Breast epithelium (tissue), 4 donors: ENCODE measurements at regions not wholly inside any gene's neighbourhood (a gene's known extent, or its start where the extent isn't known, plus 50 kb on each side); places are given as distances from the start of the nearest gene placed in this dataset.

Experiments
- DNase-seq, 2 donors: peaks; one replicate each; pipeline ENCODE4 v3.0.0-alpha.2; 2019; ENCODE audit warnings: low spot score in 2 of 2
- H3K27ac ChIP-seq, 2 donors: fragments of 200-600 bp; sonication (generic) in 1 of 2; one replicate each; pipeline ENCODE4 v1.5.1; 2016 to 2019; ENCODE audit warnings: mild to moderate bottlenecking in 1 of 2
- H3K27me3 ChIP-seq, 2 donors: fragments of 200-600 bp; sonication (generic) in 1 of 2; one replicate each; pipeline versions ENCODE4 v1.5.1 to v1.6.0; 2017 to 2019; ENCODE audit warnings: control low read depth in 1 of 2, mild to moderate bottlenecking in 1 of 2
- H3K36me3 ChIP-seq: fragments of 200-600 bp; one replicate; pipeline ENCODE4 v1.5.1; 2019
- H3K4me1 ChIP-seq, 2 donors: fragments of 200-600 bp; sonication (generic); one replicate each; pipeline ENCODE4 v1.5.1; 2016 to 2019; ENCODE audit warnings: control low read depth in 1 of 2
- H3K4me3 ChIP-seq, 3 donors: fragments of 200-600 bp; sonication (generic); 1 replicate in 2 of 3; 2 replicates in 1 of 3; pipeline ENCODE4 v1.5.1; 2016 to 2019; ENCODE audit warnings: mild to moderate bottlenecking in 3 of 3, moderate library complexity in 2 of 3
- H3K9me3 ChIP-seq, 2 donors: fragments of 200-600 bp; sonication (generic) in 1 of 2; one replicate each; pipeline ENCODE4 v1.5.1; 2016 to 2019; ENCODE audit warnings: control low read depth in 1 of 2
- CTCF ChIP-seq, 3 donors: fragments of 450-650 bp; IDR thresholded peaks; one replicate each; pipeline ENCODE4 v1.5.1; 2016 to 2017; ENCODE audit warnings: antibody characterized with exemption in 3 of 3, mild to moderate bottlenecking in 3 of 3, moderate library complexity in 3 of 3
- POLR2A ChIP-seq: fragments of 450-650 bp; IDR thresholded peaks from one replicate; pipeline ENCODE4 v1.6.1; 2016; ENCODE audit warnings: antibody characterized with exemption, mild to moderate bottlenecking, moderate library complexity
- POLR2AphosphoS5 ChIP-seq, 3 donors: sonication (generic); formaldehyde crosslinking; IDR thresholded peaks; one replicate each; pipeline ENCODE4 v1.6.1; 2017; ENCODE audit warnings: antibody characterized with exemption in 3 of 3
- intact Hi-C: fragments of 100-400 bp; cut with DNase I; formaldehyde crosslinking; loops from one replicate; pipeline ENCODE4 v1.15.1; 2023; ENCODE audit warnings: low total_unique reads

DNA sequence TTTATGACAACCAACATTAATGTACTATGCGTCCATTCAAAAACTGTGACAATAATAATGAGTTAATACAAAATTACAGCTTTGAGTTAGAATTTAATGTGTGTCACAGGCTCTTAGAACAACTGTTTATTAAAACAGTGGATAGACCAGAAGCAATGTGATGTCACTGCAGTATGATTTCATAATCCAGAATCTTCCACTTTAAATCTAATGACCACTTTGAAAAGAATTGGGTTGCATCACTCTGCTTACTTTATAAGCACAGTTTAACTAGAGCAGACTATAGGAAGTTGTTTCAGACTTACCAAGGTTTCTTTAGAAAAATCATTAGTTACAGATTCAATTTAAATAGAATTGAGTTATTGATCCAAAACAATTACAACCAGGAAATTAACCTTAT, 758.5 kb downstream of the KCTD8 start:
- Histone ChIP-seq H3K4me1 (no peaks in the 10 kb centered on the region), H3K4me3 (no peak overlapping the region), H3K36me3 (no peaks in the 10 kb centered on the region), H3K27ac (no peak overlapping the region), H3K27me3 (no peaks in the 10 kb centered on the region), H3K9me3 (peaks cover 0 to 18% of the 10 kb centered on the region in 2 donors)
- no peak for DNase-seq
- intact Hi-C loops: no loop called here
- TF ChIP-seq CTCF (IDR thresholded peaks at IDR 0.05) (no peak), POLR2A (no peak), POLR2AphosphoS5 (IDR thresholded peaks at IDR 0.05) (no peak)

- Histone ChIP-seq H3K4me3 (no peak overlapping the region), H3K36me3 (no peaks in the 10 kb centered on the region), H3K4me1 (no peaks in the 10 kb centered on the region), H3K9me3 (peaks cover 0 to 32% of the 10 kb centered on the region in 2 donors), H3K27me3 (no peaks in the 10 kb centered on the region), H3K27ac (no peak overlapping the region)
- no peak for TF ChIP-seq POLR2AphosphoS5 (IDR thresholded peaks at IDR 0.05)
- TF ChIP-seq POLR2A: no peak
- TF ChIP-seq CTCF (IDR thresholded peaks at IDR 0.05): no peak
- intact Hi-C loops: no loop called here
- DNase-seq: no peak
These were observed 754.7 kb downstream of the KCTD8 start for GRCh38 chr4:43693876-43694275.

DNA sequence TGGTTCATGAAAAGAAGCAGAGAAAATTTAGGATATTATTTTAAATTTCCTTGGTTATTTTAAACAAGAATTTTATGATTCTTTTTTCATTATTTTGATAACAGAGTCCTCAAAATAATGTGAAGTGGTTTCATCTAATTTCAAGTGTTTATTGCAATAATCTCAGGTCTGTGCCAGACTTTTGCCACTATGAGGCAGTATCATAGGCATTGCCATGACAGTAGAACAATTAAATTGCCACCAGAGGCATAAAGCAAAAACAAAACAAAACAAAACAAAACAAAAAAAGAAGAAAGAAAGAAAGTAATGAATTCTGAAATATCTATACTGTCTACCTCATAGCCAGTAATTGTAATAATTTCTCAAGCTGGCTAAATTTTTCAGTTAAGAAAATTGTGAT, 739.2 kb downstream of the KCTD8 start:
- no peak for TF ChIP-seq CTCF (IDR thresholded peaks at IDR 0.05)
- no peak for TF ChIP-seq POLR2AphosphoS5 (IDR thresholded peaks at IDR 0.05)
- no peak for TF ChIP-seq POLR2A
- Histone ChIP-seq H3K36me3 (no peaks in the 10 kb centered on the region), H3K4me3 (no peak overlapping the region), H3K9me3 (peaks cover 0 to 9% of the 10 kb centered on the region in 2 donors), H3K4me1 (no peaks in the 10 kb centered on the region), H3K27ac (no peak overlapping the region), H3K27me3 (no peaks in the 10 kb centered on the region)
- no peak for DNase-seq
- intact Hi-C loops: no loop called here

GRCh38 chr4:43716721-43717395, 731.8 kb downstream of the KCTD8 start:
- no peaks in the 10 kb centered on the region for H3K9me3 ChIP-seq
- intact Hi-C loops: no loop called here
- H3K27me3 ChIP-seq: no peaks in the 10 kb centered on the region
- no peaks in the 10 kb centered on the region for H3K4me1 ChIP-seq
- H3K4me3 ChIP-seq: no peak overlapping the region
- no peak overlapping the region for H3K27ac ChIP-seq
- H3K36me3 ChIP-seq: no peaks in the 10 kb centered on the region
- no peak for DNase-seq
- TF ChIP-seq POLR2AphosphoS5 (IDR thresholded peaks at IDR 0.05): no peak
- TF ChIP-seq POLR2A: no peak
- no peak for TF ChIP-seq CTCF (IDR thresholded peaks at IDR 0.05)

DNA sequence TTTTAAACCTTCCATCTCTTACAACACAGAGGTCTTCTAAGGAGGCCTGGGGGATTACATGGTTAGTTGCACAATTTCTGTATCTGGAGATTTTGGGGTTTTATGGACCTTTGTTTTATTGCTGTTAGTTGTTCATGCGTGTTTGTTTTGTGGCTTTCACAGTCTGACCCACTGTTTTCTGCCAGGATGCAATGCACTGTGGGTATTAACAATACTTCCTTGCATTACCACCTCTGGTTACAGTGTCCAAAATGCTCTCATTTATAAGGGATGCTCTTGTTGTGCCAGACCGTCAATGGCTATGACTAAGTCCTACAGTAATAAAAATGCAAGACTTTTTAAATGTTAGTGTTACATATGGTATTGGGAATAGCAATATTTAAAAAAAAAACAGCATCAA, 730.2 kb downstream of the KCTD8 start:
- DNase-seq: no peak
- TF ChIP-seq CTCF (IDR thresholded peaks at IDR 0.05) (no peak), POLR2A (no peak), POLR2AphosphoS5 (IDR thresholded peaks at IDR 0.05) (no peak)
- no peaks in the 10 kb centered on the region for H3K4me1 ChIP-seq
- no peaks in the 10 kb centered on the region for H3K9me3 ChIP-seq
- H3K36me3 ChIP-seq: no peaks in the 10 kb centered on the region
- no peaks in the 10 kb centered on the region for H3K27me3 ChIP-seq
- intact Hi-C loops: no loop called here
- no peak overlapping the region for H3K27ac ChIP-seq
- no peak overlapping the region for H3K4me3 ChIP-seq
